ENCODE measurements at regions not wholly inside any gene's neighbourhood (a gene's known extent, or its start where the extent isn't known, plus 50 kb on each side); places are given as distances from the start of the nearest gene placed in this dataset.

GRCh38 chr2:242038928-242039341 is 169.4 kb downstream of the RTP5 start:
- DNase-seq (ENCODE audit: low read depth in 1 of 2, low spot score in 1 of 2) (no peak), ATAC-seq (no peak), FAIRE-seq (no peak)
- WGBS (ENCODE audit: missing lambda C conversion rate) = 57% methylated on average over 12 of the region's 13 CpGs
- no peak overlapping the region for H3K4me2 ChIP-seq
- H3K27ac ChIP-seq = no peak overlapping the region
- H3K4me1 ChIP-seq = no peaks in the 10 kb centered on the region
- CTCF ChIA-PET = interaction anchor here (1.2 to 1.5 kb wide), 3 partner anchors 14 to 88 kb away, joined by 3 to 6 read pairs (median 4); no protein-coding TSS in a partner anchor
- no peak overlapping the region for H3K4me3 ChIP-seq
- POLR2A ChIA-PET = no interaction called here
- no peaks in the 10 kb centered on the region for H3K9me3 ChIP-seq
- TF ChIP-seq BCL3 (IDR thresholded peaks at IDR 0.05) = no peak
- no peak for TF ChIP-seq HOXB13 (CRISPR knock-in tag; IDR thresholded peaks at IDR 0.05; ENCODE audit: low read depth)
- no peak for TF ChIP-seq FOSL2 (IDR thresholded peaks at IDR 0.05)
- no peak for TF ChIP-seq FOSL2 (CRISPR knock-in tag; IDR thresholded peaks at IDR 0.05)
- no peak for TF ChIP-seq SMC3 (IDR thresholded peaks at IDR 0.05)
- TF ChIP-seq, protein P1, sequence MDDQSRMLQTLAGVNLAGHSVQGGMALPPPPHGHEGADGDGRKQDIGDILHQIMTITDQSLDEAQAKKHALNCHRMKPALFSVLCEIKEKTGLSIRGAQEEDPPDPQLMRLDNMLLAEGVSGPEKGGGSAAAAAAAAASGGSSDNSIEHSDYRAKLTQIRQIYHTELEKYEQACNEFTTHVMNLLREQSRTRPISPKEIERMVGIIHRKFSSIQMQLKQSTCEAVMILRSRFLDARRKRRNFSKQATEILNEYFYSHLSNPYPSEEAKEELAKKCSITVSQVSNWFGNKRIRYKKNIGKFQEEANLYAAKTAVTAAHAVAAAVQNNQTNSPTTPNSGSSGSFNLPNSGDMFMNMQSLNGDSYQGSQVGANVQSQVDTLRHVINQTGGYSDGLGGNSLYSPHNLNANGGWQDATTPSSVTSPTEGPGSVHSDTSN (IDR thresholded peaks at IDR 0.05) = no peak
- no peak for TF ChIP-seq HOXB5 (CRISPR knock-in tag; IDR thresholded peaks at IDR 0.05)
- TF ChIP-seq GATA3 (IDR thresholded peaks at IDR 0.05; ENCODE audit: borderline replicate concordance) = no peak
- no peak for TF ChIP-seq MAZ (IDR thresholded peaks at IDR 0.05; ENCODE audit: borderline replicate concordance, low read depth, low read length)
- no peak for TF ChIP-seq ZNF302 (CRISPR knock-in tag; IDR thresholded peaks at IDR 0.05)
- no peak for TF ChIP-seq POLR2AphosphoS2 (conservative IDR thresholded peaks at IDR 0.05; ENCODE audit: low read length)
- TF ChIP-seq E2F6 (IDR thresholded peaks at IDR 0.05; ENCODE audit: borderline replicate concordance, low read depth) = no peak

- Histone ChIP-seq H3K4me2 (no peak overlapping the region), H3K4me1 (no peaks in the 10 kb centered on the region), H3K9me3 (no peaks in the 10 kb centered on the region), H3K27ac (no peak overlapping the region), H3K4me3 (no peak overlapping the region)
- no peak for TF ChIP-seq HDAC2 (IDR thresholded peaks at IDR 0.05)
- TF ChIP-seq FOSL2 (IDR thresholded peaks at IDR 0.05) = no peak
- TF ChIP-seq FOSL2 (CRISPR knock-in tag; IDR thresholded peaks at IDR 0.05) = no peak
- no peak for TF ChIP-seq CTCF (IDR thresholded peaks at IDR 0.05)
- no peak for TF ChIP-seq TP53 (CRISPR knock-in tag; IDR thresholded peaks at IDR 0.05)
- TF ChIP-seq, protein P2, sequence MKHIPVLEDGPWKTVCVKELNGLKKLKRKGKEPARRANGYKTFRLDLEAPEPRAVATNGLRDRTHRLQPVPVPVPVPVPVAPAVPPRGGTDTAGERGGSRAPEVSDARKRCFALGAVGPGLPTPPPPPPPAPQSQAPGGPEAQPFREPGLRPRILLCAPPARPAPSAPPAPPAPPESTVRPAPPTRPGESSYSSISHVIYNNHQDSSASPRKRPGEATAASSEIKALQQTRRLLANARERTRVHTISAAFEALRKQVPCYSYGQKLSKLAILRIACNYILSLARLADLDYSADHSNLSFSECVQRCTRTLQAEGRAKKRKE (CRISPR knock-in tag; IDR thresholded peaks at IDR 0.05; ENCODE audit: low read depth) = no peak
- TF ChIP-seq, protein P1 (IDR thresholded peaks at IDR 0.05) = no peak
- no peak for TF ChIP-seq ZNF302 (CRISPR knock-in tag; IDR thresholded peaks at IDR 0.05)
- TF ChIP-seq CBX8 (IDR thresholded peaks at IDR 0.05) = no peak
- TF ChIP-seq RAD21 (conservative IDR thresholded peaks at IDR 0.05 in 1 of 2, IDR thresholded peaks at IDR 0.05 in 1 of 2) = no peak
- TF ChIP-seq JUNB (IDR thresholded peaks at IDR 0.05) = no peak
- TF ChIP-seq E2F6 (IDR thresholded peaks at IDR 0.05; ENCODE audit: borderline replicate concordance, low read depth) = no peak
- no peak for TF ChIP-seq RARB (CRISPR knock-in tag; IDR thresholded peaks at IDR 0.05)
- TF ChIP-seq ZSCAN20 (CRISPR knock-in tag; IDR thresholded peaks at IDR 0.05) = no peak
- no peak for TF ChIP-seq CBX2 (IDR thresholded peaks at IDR 0.05; ENCODE audit: borderline replicate concordance, low read depth)
- TF ChIP-seq ELK1 (IDR thresholded peaks at IDR 0.05; ENCODE audit: low read depth, low read length) = no peak
- TF ChIP-seq TFCP2L1 (CRISPR knock-in tag; IDR thresholded peaks at IDR 0.05) = no peak
- TF ChIP-seq KDM1A (IDR thresholded peaks at IDR 0.05; ENCODE audit: low read depth) = no peak
- TF ChIP-seq RFX5 (IDR thresholded peaks at IDR 0.05) = no peak
- TF ChIP-seq RNF2 (IDR thresholded peaks at IDR 0.05; ENCODE audit: borderline replicate concordance, low read depth) = no peak
- FAIRE-seq (no peak), ATAC-seq (no peak; a peak in 1 of 6 replicates), DNase-seq (ENCODE audit: low read depth in 1 of 2, low spot score in 1 of 2) (no peak)
- CTCF ChIA-PET = interaction anchor here (1.4 kb wide), 1 partner anchor 15 kb away, joined by 4 read pairs; no protein-coding TSS in a partner anchor
- POLR2A ChIA-PET = no interaction called here
- WGBS (ENCODE audit: missing lambda C conversion rate) = 49% methylated on average over 7 of the region's 10 CpGs
Measured at GRCh38 chr2:242040303-242040655, 170.8 kb downstream of the RTP5 start.

All from A549 (cell line).